GM12892 (cell line): ENCODE measurements at regions not wholly inside any gene's neighbourhood (a gene's known extent, or its start where the extent isn't known, plus 50 kb on each side); places are given as distances from the start of the nearest gene placed in this dataset.
"Not testable (repeated sequence)": the region's sequence is repeated elsewhere in the genome, so short reads cannot be mapped to it uniquely, and the experiment has no call there.

Source experiments
- DNase-seq: peaks from one replicate; pipeline ENCODE4 v3.0.0; 2011; ENCODE audit not compliant: insufficient read length
- FAIRE-seq: peaks from 2 replicates; lab custom pipeline; 2011; peaks lifted over from hg19 to GRCh38; lab: Jason Lieb, UNC
- POLR2A ChIP-seq: IDR thresholded peaks from 2 replicates; pipeline ENCODE4 v1.6.1; 2011; ENCODE audit warnings: low read depth, low read length, control low read depth
- POLR2AphosphoS5 ChIP-seq: IDR thresholded peaks from 2 replicates; pipeline ENCODE4 v1.6.1; 2011; ENCODE audit warnings: low read depth, low read length, control low read depth
- TAF1 ChIP-seq: IDR thresholded peaks from 2 replicates; pipeline ENCODE4 v1.6.1; 2011; ENCODE audit warnings: low read depth, mild to moderate bottlenecking, control low read depth, low read length, borderline replicate concordance

- no peak for DNase-seq
- TF ChIP-seq POLR2A (no peak), POLR2AphosphoS5 (no peak)
- no peak for FAIRE-seq
Observed at GRCh38 chr16:14384745-14385144, 245.3 kb downstream of the PARN start.

- not testable (repeated sequence) for FAIRE-seq, DNase-seq
Observed at GRCh38 chr16:14383844-14384243, 246.2 kb downstream of the PARN start.

DNA sequence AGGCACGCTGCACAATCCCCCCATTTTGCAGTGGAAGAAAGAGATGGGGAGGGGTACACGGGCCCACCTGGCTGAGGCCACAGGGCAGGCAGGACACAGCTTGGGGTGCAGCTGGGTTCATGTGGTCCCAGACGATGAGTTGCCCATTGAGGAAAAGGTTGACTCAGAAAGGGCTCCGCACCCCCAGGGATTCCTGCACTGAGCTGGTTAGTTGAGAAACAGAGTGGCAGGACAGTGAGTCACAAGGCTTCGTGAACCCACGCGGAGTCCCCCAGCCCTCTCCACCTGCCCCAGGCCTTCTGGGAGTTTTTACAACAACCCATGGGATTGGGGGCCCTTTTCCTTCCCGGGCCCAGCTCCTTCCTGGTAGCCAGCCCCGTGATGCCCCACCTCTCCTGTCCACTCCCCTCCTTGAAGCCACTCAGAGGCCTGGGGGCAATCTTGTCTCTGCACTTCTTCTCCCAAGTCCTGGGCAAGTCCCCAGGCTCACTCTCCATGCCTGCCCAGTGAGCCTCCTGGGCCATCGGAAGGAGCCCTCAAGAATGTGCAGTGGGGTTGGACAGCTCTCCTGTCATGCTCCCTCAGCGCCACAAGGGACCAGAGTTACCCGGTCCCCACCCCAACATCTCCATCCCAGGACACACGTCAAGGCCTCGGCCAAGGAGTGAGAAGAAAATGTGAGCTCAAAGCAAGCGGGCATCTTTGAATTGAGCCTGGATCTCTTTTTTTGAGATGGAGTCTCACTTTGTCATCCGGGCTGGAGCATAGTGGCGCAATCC is 251.2 kb downstream of the PARN start:
- no peak for DNase-seq
- FAIRE-seq: no peak
- TF ChIP-seq TAF1: no peak
- TF ChIP-seq POLR2A: no peak
- TF ChIP-seq POLR2AphosphoS5: no peak

DNA sequence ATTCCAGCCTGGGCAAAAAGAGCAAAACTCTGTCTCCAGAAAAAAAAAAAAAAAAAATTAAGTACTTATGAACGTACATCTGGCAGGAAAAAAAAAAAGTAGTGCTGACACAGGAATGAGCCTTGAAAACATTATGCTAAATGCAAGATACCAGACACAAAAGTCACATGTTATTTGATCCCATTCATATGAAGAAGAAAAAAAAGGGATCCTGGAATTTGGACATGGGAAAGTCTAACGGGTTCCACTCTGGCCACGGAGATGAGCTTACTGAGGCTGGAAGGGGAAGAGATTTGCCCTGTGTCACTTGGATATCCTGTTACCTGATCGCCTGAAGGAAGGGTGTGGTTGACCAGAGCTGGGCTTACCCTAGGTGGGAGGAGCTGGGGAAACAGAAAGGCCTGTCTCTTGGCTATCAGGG is 251.9 kb downstream of the PARN start:
- TF ChIP-seq TAF1: no peak
- TF ChIP-seq POLR2A: no peak
- TF ChIP-seq POLR2AphosphoS5: no peak
- DNase-seq: no peak
- no peak for FAIRE-seq

GRCh38 chr16:14377326-14377725 is 252.7 kb downstream of the PARN start:
- no peak for FAIRE-seq
- DNase-seq: no peak
- TF ChIP-seq POLR2A (no peak), POLR2AphosphoS5 (no peak), TAF1 (no peak)

DNA sequence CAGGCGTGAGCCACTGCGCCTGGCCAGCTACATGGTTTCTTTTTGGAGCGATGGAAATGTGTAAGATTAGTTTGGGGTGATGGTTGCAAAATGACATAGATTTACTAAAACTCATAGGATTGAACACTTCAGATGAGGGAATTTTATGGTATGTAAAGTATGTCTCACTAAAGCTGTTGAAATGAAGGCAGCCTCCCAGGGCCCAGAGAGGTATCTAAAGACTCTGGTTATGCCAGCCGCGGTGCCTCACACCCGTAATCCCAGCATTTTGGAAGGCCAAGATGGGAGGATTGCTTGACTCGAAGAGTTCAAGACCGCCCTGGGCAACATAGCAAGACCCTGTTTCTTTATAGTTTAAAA is 254.9 kb downstream of the PARN start:
- TF ChIP-seq POLR2AphosphoS5 (no peak), TAF1 (no peak), POLR2A (no peak)
- FAIRE-seq: no peak
- no peak for DNase-seq

GRCh38 chr16:14374451-14375131 is 255.5 kb downstream of the PARN start:
- FAIRE-seq (no peak), DNase-seq (no peak)
- TF ChIP-seq TAF1: no peak
- TF ChIP-seq POLR2AphosphoS5: no peak

DNA sequence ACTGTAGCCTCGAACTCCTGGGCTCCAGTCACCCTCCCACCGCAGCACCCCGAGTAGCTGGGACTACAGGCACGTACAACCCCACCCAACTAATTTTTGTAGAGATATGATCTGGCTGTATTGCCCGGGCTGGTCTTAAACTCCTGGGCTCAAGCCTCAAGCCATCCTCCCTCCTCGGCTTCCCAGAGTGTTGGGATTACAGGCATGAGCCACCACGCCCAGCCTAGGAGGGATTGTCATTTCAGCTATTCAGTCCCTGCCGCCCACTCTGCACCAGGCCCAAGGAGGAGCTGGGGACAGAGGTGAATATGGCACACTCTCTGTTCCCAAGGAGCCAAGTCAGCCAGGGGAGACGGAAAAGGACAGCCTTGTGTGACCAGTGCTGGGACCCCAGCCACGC is 256.2 kb downstream of the PARN start:
- no peak for TF ChIP-seq TAF1
- no peak for TF ChIP-seq POLR2A
- no peak for TF ChIP-seq POLR2AphosphoS5
- DNase-seq: no peak
- FAIRE-seq: no peak

DNA sequence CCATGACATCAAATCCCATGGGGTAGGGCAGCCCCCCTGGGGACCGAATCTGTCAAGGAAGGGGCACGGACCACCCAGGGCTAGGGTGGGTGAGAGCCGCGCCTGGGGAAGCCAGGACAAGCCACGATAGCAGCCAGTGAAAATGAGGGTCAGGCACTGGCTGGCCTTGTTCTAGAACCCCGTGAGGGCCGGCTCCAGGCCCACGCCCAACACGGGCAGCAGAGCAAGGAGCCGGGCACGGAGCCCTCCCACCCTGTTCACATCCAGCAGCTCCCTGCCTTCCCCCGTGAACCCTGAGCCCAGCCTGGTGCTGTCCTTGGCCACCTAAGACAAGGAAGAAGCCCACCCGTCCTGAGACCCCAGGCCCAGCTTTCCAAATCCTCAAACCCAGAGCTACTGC is 256.7 kb downstream of the PARN start:
- no peak for TF ChIP-seq POLR2A
- TF ChIP-seq POLR2AphosphoS5: no peak
- no peak for TF ChIP-seq TAF1
- FAIRE-seq (no peak), DNase-seq (no peak)

DNA sequence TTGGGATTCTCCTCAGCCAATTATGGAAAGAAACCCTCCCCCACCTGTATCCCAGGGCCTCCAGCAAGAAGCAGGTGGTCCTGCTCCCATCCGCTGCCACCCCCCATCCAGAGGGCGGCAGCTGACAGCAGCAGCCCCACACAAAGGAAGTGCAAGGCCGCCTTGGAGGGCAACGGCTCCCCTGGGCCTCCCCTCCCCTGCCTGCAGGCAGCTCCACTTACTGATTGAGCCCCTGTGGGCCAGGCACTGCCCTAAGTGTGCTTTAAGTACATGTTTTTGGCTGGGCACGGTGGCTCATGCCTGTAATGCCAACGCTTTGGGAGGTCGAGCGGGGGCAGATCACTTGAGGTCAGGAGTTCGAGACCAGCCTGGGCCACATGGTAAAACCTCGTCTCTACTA is 257.6 kb downstream of the PARN start:
- no peak for FAIRE-seq
- no peak for DNase-seq
- TF ChIP-seq POLR2A (no peak), POLR2AphosphoS5 (no peak), TAF1 (no peak)

- TF ChIP-seq POLR2A (no peak), TAF1 (no peak), POLR2AphosphoS5 (no peak)
- DNase-seq: no peak
- FAIRE-seq: no peak
Observed at GRCh38 chr16:14371778-14372431, 258.2 kb downstream of the PARN start.
